K562 (cell line): ENCODE measurements at regions not wholly inside any gene's neighbourhood (a gene's known extent, or its start where the extent isn't known, plus 50 kb on each side); places are given as distances from the start of the nearest gene placed in this dataset.

Experiments used
- ATAC-seq: fragments of 200-7000 bp; cut with Tn5 transposase; 3 replicates; pipeline ENCODE4 v1.9.1; 2020; ENCODE audit warnings: moderate library complexity
- BruUV-seq: library from RNA; stranded (reverse); fragments of 400-500 nt; replicated peaks from 2 replicates; lab custom pipeline; 2021; lab: Mats Ljungman, UMichigan
- CTCF ChIA-PET: fragments of 300-600 bp; formaldehyde crosslinking; extraction: SDS; loops from one replicate; lab custom pipeline; 2021; ENCODE audit warnings: low intra/inter-chr PET ratio; lab: Yijun Ruan, JAX
- POLR2A ChIA-PET: fragments of 300-600, 350-650 bp; sonication (Branson Sonifier 250); formaldehyde crosslinking; extraction: SDS; loops from one replicate; lab custom pipeline; 2021; ENCODE audit warnings: antibody characterized with exemption, inconsistent platforms; lab: Yijun Ruan, JAX
- DNase-seq, 4 experiments: peaks; one replicate each; pipeline versions ENCODE4 v3.0.0 to v3.0.0-alpha.2; 2011 to 2018; ENCODE audit warnings: low spot score in 3 of 4, mixed read lengths in 3 of 4; ENCODE audit errors: extremely low read depth in 1 of 4
- FAIRE-seq: peaks from 2 replicates; lab custom pipeline; 2011; peaks lifted over from hg19 to GRCh38; lab: Jason Lieb, UNC
- H2AFZ ChIP-seq: 2 replicates; pipeline ENCODE4 v1.6.0; 2011; ENCODE audit warnings: low read depth, low read length, control low read depth, inconsistent platforms
- H3K27ac ChIP-seq: fragments of 200-600 bp; 3 replicates; pipeline ENCODE4 v1.8.0; 2011; ENCODE audit warnings: low read depth, mild to moderate bottlenecking, control low read depth, inconsistent platforms, low read length, moderate library complexity, mixed read lengths; ENCODE audit errors: extremely low read depth
- H3K27me3 ChIP-seq, 2 experiments: fragments of 300-600 bp in 1 of 2; 2 replicates in 1 of 2; 3 replicates in 1 of 2; pipeline versions ENCODE4 v1.6.0 to v1.8.0; 2011; ENCODE audit warnings: inconsistent platforms in 2 of 2, low read length in 2 of 2, mild to moderate bottlenecking in 1 of 2, mixed read lengths in 1 of 2, moderate library complexity in 1 of 2; ENCODE audit not compliant: control insufficient read depth in 2 of 2, insufficient read depth in 2 of 2
- H3K36me3 ChIP-seq: fragments of 300-600 bp; 3 replicates; pipeline ENCODE4 v1.8.0; 2011; ENCODE audit warnings: mild to moderate bottlenecking, low read length, inconsistent platforms; ENCODE audit not compliant: control insufficient read depth, insufficient read depth
- H3K4me1 ChIP-seq, 2 experiments: fragments of 200-600 bp in 1 of 2; replicated peaks in 1 of 2; 2 replicates in 1 of 2; 3 replicates in 1 of 2; pipeline versions ENCODE4 v1.5.1 to v1.8.0; 2011; ENCODE audit warnings: inconsistent platforms in 2 of 2, low read length in 2 of 2, mild to moderate bottlenecking in 1 of 2, mixed read lengths in 1 of 2, moderate library complexity in 1 of 2; ENCODE audit not compliant: control insufficient read depth in 2 of 2, insufficient read depth in 2 of 2
- H3K4me2 ChIP-seq: 2 replicates; pipeline ENCODE4 v1.6.1; 2011; ENCODE audit warnings: low read length, control low read depth, inconsistent platforms, mixed read lengths; ENCODE audit not compliant: insufficient read depth
- H3K4me3 ChIP-seq: fragments of 200-600 bp; sonication (generic), shearing (Covaris generic); 2 replicates; pipeline ENCODE4 v1.5.1; 2016; ENCODE audit warnings: control low read depth, inconsistent platforms
- H3K79me2 ChIP-seq: fragments of 200-600 bp; 3 replicates; pipeline ENCODE4 v1.8.0; 2011; ENCODE audit warnings: low read length, inconsistent platforms; ENCODE audit not compliant: control insufficient read depth, insufficient read depth
- H3K9ac ChIP-seq, 2 experiments: 2 replicates each; pipeline versions ENCODE4 v1.6.0 to v1.6.1; 2011; ENCODE audit warnings: low read depth in 2 of 2, low read length in 2 of 2, control low read depth in 1 of 2, inconsistent platforms in 1 of 2, mild to moderate bottlenecking in 1 of 2, mixed read lengths in 1 of 2; ENCODE audit not compliant: insufficient read depth in 1 of 2
- H3K9me1 ChIP-seq: one replicate; pipeline ENCODE4 v1.6.0; 2011; ENCODE audit warnings: inconsistent platforms, mild to moderate bottlenecking, low read length, moderate library complexity; ENCODE audit not compliant: control insufficient read depth, insufficient read depth
- H3K9me3 ChIP-seq: replicated peaks from 2 replicates; pipeline ENCODE4 v1.5.1; 2011; ENCODE audit warnings: low read depth, low read length, inconsistent platforms; ENCODE audit not compliant: control insufficient read depth, insufficient read depth
- H4K20me1 ChIP-seq: replicated peaks from 2 replicates; pipeline ENCODE4 v1.6.1; 2011; ENCODE audit warnings: low read length, inconsistent platforms, mixed read lengths; ENCODE audit not compliant: control insufficient read depth, insufficient read depth
- CXXC5 ChIP-seq: fragments of 250-450 bp; sonication (Bioruptor Pico); IDR thresholded peaks from 2 replicates; pipeline ENCODE4 v1.8.0; 2022; ENCODE audit warnings: inconsistent platforms, mild to moderate bottlenecking, moderate library complexity
- KDM1A ChIP-seq, 2 experiments: fragments of 450-650 bp; IDR thresholded peaks; 2 replicates each; pipeline ENCODE4 v1.6.1; 2016; ENCODE audit warnings: mild to moderate bottlenecking in 2 of 2
- MCM7 ChIP-seq, 2 experiments: fragments of 450-650 bp; IDR thresholded peaks; 2 replicates each; pipeline ENCODE4 v1.6.1; 2016 to 2018
- MYC ChIP-seq, 2 experiments: fragments of 250-450 bp in 1 of 2; sonication (Bioruptor Pico) in 1 of 2; IDR thresholded peaks; 2 replicates each; pipeline versions ENCODE4 v1.5.1 to v1.6.1; 2012 to 2021; ENCODE audit warnings: low read depth in 2 of 2, borderline replicate concordance in 1 of 2, improper control_type of control experiment in 1 of 2, low read length in 1 of 2, mild to moderate bottlenecking in 1 of 2, moderate library complexity in 1 of 2
- NBN ChIP-seq: fragments of 450-650 bp; IDR thresholded peaks from 2 replicates; pipeline ENCODE4 v1.6.1; 2016; ENCODE audit warnings: low read depth, mild to moderate bottlenecking
- NCOA2 ChIP-seq, 2 experiments: fragments of 450-650 bp; IDR thresholded peaks; 2 replicates each; pipeline ENCODE4 v1.6.1; 2018; ENCODE audit warnings: mild to moderate bottlenecking in 2 of 2, moderate library complexity in 1 of 2; ENCODE audit not compliant: partially characterized antibody in 2 of 2
- RCOR1 ChIP-seq, 2 experiments: IDR thresholded peaks; 2 replicates each; pipeline ENCODE4 v1.6.1; 2012; ENCODE audit warnings: low read depth in 2 of 2, low read length in 2 of 2, borderline replicate concordance in 1 of 2, improper control_type of control experiment in 1 of 2
- SMARCC2 ChIP-seq: fragments of 450-650 bp; IDR thresholded peaks from 2 replicates; pipeline ENCODE4 v1.6.1; 2017; ENCODE audit warnings: antibody characterized with exemption, moderate library complexity, mild to moderate bottlenecking, low read depth
- U2AF2 ChIP-seq: fragments of 200-400 bp; formaldehyde crosslinking; optimal IDR thresholded peaks from 2 replicates; pipeline ENCODE3; 2017; ENCODE audit warnings: low read depth, mild to moderate bottlenecking, low read length
- ZNF174 ChIP-seq: fragments of 250-450 bp; sonication (Bioruptor Pico); IDR thresholded peaks from 2 replicates; pipeline ENCODE4 v1.4.0; 2020; ENCODE audit warnings: mild to moderate bottlenecking
- ZNF444 ChIP-seq: fragments of 250-450 bp; sonication (Bioruptor Pico); IDR thresholded peaks from 2 replicates; pipeline ENCODE4 v1.4.0; 2020; ENCODE audit warnings: mild to moderate bottlenecking, moderate library complexity
- WGBS: fragments of 100-300 bp; shearing (Covaris generic); methylation state at CpG from one replicate; pipeline ENCODE4 v1.1.6; 2016; ENCODE audit warnings: low coverage, mixed read lengths; ENCODE audit not compliant: insufficient coverage; ENCODE audit errors: missing lambda C conversion rate; 5-methylcytosine and 5-hydroxymethylcytosine counted together
- in situ Hi-C: fragments of 300-500 bp; cut with MboI; formaldehyde crosslinking; loops from 4 replicates; pipeline ENCODE4 v1.15.0; 2018; ENCODE audit warnings: inconsistent platforms, mixed read lengths
- intact Hi-C: fragments of 100-400 bp; cut with micrococcal nuclease; formaldehyde crosslinking; loops from 2 replicates; pipeline ENCODE4 v1.14.2; 2022
- TF ChIP-seq, protein P1 (sequence below): fragments of 450-650 bp; formaldehyde crosslinking; IDR thresholded peaks from 2 replicates; pipeline ENCODE4 v1.4.0; 2020; ENCODE audit warnings: mild to moderate bottlenecking, moderate library complexity
- TF ChIP-seq, protein P2 (sequence below): IDR thresholded peaks from 2 replicates; pipeline ENCODE4 v1.6.1; 2014; ENCODE audit warnings: antibody characterized with exemption
- TF ChIP-seq, protein P3 (sequence below), 2 experiments: fragments of 200-800 bp in 1 of 2; sonication (Bioruptor generic) in 1 of 2; sonication (generic) in 1 of 2; formaldehyde crosslinking in 1 of 2; IDR thresholded peaks in 1 of 2; conservative IDR thresholded peaks in 1 of 2; 2 replicates each; pipeline versions ENCODE4 v1.5.0 to v1.6.1; 2016 to 2020; ENCODE audit warnings: missing compliant biosample characterization in 1 of 2, missing genetic modification characterization in 1 of 2, missing genetic modification reagents in 1 of 2

DNA sequence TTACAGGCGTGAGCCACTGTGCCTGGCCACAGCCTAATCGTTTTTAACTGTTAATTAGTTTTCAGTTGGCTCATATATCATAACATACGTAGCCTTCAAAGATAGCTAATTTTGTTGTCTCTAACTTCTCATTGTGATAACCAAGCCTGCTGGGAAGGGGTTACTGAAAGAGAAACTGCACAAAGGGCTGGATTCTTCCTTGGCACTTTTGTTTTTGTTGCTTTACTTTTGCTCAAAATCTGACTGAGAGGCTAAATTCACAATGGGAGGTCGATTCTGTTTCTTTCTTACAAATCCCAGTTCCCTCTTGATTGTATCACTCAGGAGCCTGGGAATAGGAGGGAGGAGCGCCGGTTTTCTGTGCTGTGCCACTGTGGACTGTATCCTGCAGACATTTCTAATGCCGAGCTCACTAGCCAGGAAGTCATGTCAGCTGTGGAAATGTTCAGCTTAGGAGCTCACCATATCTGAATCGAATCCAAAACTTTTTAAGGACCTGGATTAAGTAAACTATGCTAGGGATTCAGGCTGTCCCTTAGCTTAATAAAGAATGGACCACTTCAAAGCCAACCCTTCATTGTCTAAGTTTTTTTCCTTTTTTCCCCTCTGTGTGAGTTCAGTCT is 120.5 kb upstream of the FAT1 start:
- peak overlapping the region; percentile 49 to 74; a peak in 3 of 4 replicates for H3K9ac ChIP-seq
- no peak overlapping the region; the same call in 1 of the 2 replicates for H3K4me3 ChIP-seq
- in situ Hi-C loops, result no loop called here
- intact Hi-C loops, result loop anchor here (2.0 to 10.0 kb wide), 4 partner anchors 45 to 117 kb away; no protein-coding TSS in a partner anchor
- no peaks in the 10 kb centered on the region for H3K9me3 ChIP-seq
- H4K20me1 ChIP-seq, result no peaks in the 10 kb centered on the region
- ChIA-PET POLR2A (interaction anchor here (1.1 to 1.8 kb wide), 4 partner anchors 11 to 18 kb away, joined by 3 to 10 read pairs (median 3); no protein-coding TSS in a partner anchor), CTCF (no interaction called here)
- H3K79me2 ChIP-seq, result peaks cover 3% of the 10 kb centered on the region; the same call in 1 of the 3 replicates
- peak overlapping the region; percentile 92 for H3K27ac ChIP-seq
- ATAC-seq (peak; percentile 44), FAIRE-seq (peak; percentile 57), DNase-seq (peak in 2 of 4 experiments; percentile 31 to 64)
- no peaks in the 10 kb centered on the region for H3K27me3 ChIP-seq
- peak overlapping the region; percentile 80 for H3K4me2 ChIP-seq
- H3K9me1 ChIP-seq, result no peaks in the 10 kb centered on the region
- H2AFZ ChIP-seq, result peak overlapping the region; percentile 87
- peaks cover 15 to 31% of the 10 kb centered on the region in 2 experiments for H3K4me1 ChIP-seq
- BruUV-seq, result TSS peak; percentile 38
- WGBS, result 3% methylated on average over 8 of the region's 8 CpGs
- H3K36me3 ChIP-seq, result no peaks in the 10 kb centered on the region
- TF ChIP-seq CXXC5 (CRISPR knock-in tag) (peak; percentile 33; the same call in 1 of the 2 replicates), SMARCC2 (0 out of 2 replicates have a peak, but pooled peaks have one; percentile 12), RCOR1 (IDR thresholded peaks at IDR 0.05; ENCODE audit: borderline replicate concordance in 1 of 2, low read depth in 2 of 2, low read length in 2 of 2) (0 out of 4 replicates have a peak, but pooled peaks of 1 of the 2 experiments have one; percentile 26), ZNF174 (CRISPR knock-in tag) (no peak), KDM1A (IDR thresholded peaks at IDR 0.05) (0 out of 4 replicates have a peak, but pooled peaks of 1 of the 2 experiments have one; percentile 22), MYC (IDR thresholded peaks at IDR 0.05; ENCODE audit: low read depth, low read length) (no peak), MYC (CRISPR knock-in tag; IDR thresholded peaks at IDR 0.05; ENCODE audit: borderline replicate concordance, low read depth) (no peak), NCOA2 (IDR thresholded peaks at IDR 0.05; ENCODE audit: partially characterized antibody in 2 of 2) (no peak), MCM7 (IDR thresholded peaks at IDR 0.05) (no peak), ZNF444 (CRISPR knock-in tag) (no peak), NBN (0 out of 2 replicates have a peak, but pooled peaks have one; percentile 29), U2AF2 (no peak)
- TF ChIP-seq, protein P1, sequence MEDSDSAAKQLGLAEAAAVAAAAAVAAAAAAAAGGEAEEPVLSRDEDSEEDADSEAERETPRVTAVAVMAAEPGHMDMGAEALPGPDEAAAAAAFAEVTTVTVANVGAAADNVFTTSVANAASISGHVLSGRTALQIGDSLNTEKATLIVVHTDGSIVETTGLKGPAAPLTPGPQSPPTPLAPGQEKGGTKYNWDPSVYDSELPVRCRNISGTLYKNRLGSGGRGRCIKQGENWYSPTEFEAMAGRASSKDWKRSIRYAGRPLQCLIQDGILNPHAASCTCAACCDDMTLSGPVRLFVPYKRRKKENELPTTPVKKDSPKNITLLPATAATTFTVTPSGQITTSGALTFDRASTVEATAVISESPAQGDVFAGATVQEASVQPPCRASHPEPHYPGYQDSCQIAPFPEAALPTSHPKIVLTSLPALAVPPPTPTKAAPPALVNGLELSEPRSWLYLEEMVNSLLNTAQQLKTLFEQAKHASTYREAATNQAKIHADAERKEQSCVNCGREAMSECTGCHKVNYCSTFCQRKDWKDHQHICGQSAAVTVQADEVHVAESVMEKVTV, result no peak
- TF ChIP-seq, protein P2, sequence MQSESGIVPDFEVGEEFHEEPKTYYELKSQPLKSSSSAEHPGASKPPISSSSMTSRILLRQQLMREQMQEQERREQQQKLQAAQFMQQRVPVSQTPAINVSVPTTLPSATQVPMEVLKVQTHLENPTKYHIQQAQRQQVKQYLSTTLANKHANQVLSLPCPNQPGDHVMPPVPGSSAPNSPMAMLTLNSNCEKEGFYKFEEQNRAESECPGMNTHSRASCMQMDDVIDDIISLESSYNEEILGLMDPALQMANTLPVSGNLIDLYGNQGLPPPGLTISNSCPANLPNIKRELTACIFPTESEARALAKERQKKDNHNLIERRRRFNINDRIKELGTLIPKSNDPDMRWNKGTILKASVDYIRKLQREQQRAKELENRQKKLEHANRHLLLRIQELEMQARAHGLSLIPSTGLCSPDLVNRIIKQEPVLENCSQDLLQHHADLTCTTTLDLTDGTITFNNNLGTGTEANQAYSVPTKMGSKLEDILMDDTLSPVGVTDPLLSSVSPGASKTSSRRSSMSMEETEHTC, result no peak
- TF ChIP-seq, protein P3, sequence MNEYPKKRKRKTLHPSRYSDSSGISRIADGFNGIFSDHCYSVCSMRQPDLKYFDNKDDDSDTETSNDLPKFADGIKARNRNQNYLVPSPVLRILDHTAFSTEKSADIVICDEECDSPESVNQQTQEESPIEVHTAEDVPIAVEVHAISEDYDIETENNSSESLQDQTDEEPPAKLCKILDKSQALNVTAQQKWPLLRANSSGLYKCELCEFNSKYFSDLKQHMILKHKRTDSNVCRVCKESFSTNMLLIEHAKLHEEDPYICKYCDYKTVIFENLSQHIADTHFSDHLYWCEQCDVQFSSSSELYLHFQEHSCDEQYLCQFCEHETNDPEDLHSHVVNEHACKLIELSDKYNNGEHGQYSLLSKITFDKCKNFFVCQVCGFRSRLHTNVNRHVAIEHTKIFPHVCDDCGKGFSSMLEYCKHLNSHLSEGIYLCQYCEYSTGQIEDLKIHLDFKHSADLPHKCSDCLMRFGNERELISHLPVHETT (CRISPR knock-in tag; conservative IDR thresholded peaks at IDR 0.05 in 1 of 2, IDR thresholded peaks at IDR 0.05 in 1 of 2), result 0 out of 4 replicates have a peak, but pooled peaks of 1 of the 2 experiments have one; percentile 43
